H9 (cell line): ENCODE measurements at regions not wholly inside any gene's neighbourhood (a gene's known extent, or its start where the extent isn't known, plus 50 kb on each side); places are given as distances from the start of the nearest gene placed in this dataset.

Experiments
- DNase-seq: peaks from one replicate; pipeline ENCODE4 v3.0.0-alpha.2; 2017
- H2AFZ ChIP-seq: one replicate; pipeline ENCODE4 v1.6.1; 2013; ENCODE audit warnings: mild to moderate bottlenecking, low read length, control low read depth, moderate library complexity
- H2AK5ac ChIP-seq: 2 replicates; pipeline ENCODE4 v1.6.1; 2013; ENCODE audit warnings: low read length, control low read depth, mixed read lengths; ENCODE audit not compliant: insufficient read length
- H2BK120ac ChIP-seq: one replicate; pipeline ENCODE4 v1.6.1; 2013; ENCODE audit warnings: low read depth, mild to moderate bottlenecking, low read length, control low read depth, inconsistent platforms; ENCODE audit not compliant: poor library complexity, severe bottlenecking
- H2BK12ac ChIP-seq: 2 replicates; pipeline ENCODE4 v1.6.1; 2013; ENCODE audit warnings: low read length, control low read depth, mixed read lengths, low read depth; ENCODE audit not compliant: insufficient read length
- H2BK15ac ChIP-seq: 2 replicates; pipeline ENCODE4 v1.6.1; 2013; ENCODE audit warnings: low read depth, low read length, control low read depth
- H2BK20ac ChIP-seq: one replicate; pipeline ENCODE4 v1.6.1; 2013; ENCODE audit warnings: low read depth, mild to moderate bottlenecking, low read length, control low read depth, inconsistent platforms; ENCODE audit not compliant: poor library complexity, severe bottlenecking
- H2BK5ac ChIP-seq: 2 replicates; pipeline ENCODE4 v1.6.1; 2013; ENCODE audit warnings: low read length, control low read depth, mixed read lengths; ENCODE audit not compliant: insufficient read length
- H3K14ac ChIP-seq: 2 replicates; pipeline ENCODE4 v1.6.1; 2013; ENCODE audit warnings: low read length, control low read depth; ENCODE audit not compliant: insufficient read depth
- H3K18ac ChIP-seq: 2 replicates; pipeline ENCODE4 v1.6.1; 2013; ENCODE audit warnings: low read depth, mild to moderate bottlenecking, mixed read lengths, low read length, control low read depth; ENCODE audit not compliant: insufficient read length
- H3K23ac ChIP-seq: 2 replicates; pipeline ENCODE4 v1.6.1; 2013; ENCODE audit warnings: low read length, control low read depth, mixed read lengths, low read depth; ENCODE audit not compliant: insufficient read length
- H3K23me2 ChIP-seq: 2 replicates; pipeline ENCODE4 v1.6.1; 2013; ENCODE audit warnings: low read depth, mild to moderate bottlenecking, mixed read lengths, low read length, control low read depth; ENCODE audit not compliant: insufficient read length, poor library complexity, severe bottlenecking
- H3K27ac ChIP-seq: 2 replicates; pipeline ENCODE4 v1.5.1; 2013; ENCODE audit warnings: low read length, control low read depth, mixed read lengths, low read depth; ENCODE audit not compliant: insufficient read length
- H3K27me3 ChIP-seq: 2 replicates; pipeline ENCODE4 v1.6.1; 2013; ENCODE audit warnings: low read length, control low read depth, inconsistent platforms; ENCODE audit not compliant: insufficient read depth
- H3K4ac ChIP-seq: 2 replicates; pipeline ENCODE4 v1.6.1; 2013; ENCODE audit warnings: low read depth, mild to moderate bottlenecking, control low read depth, inconsistent platforms, low read length, moderate library complexity
- H3K4me1 ChIP-seq: 2 replicates; pipeline ENCODE4 v1.6.1; 2013; ENCODE audit warnings: low read length, control low read depth, inconsistent platforms; ENCODE audit not compliant: insufficient read depth
- H3K4me2 ChIP-seq: 2 replicates; pipeline ENCODE4 v1.6.1; 2013; ENCODE audit warnings: low read length, control low read depth, mixed read lengths; ENCODE audit not compliant: insufficient read length, insufficient read depth
- H3K56ac ChIP-seq: 2 replicates; pipeline ENCODE4 v1.6.1; 2013; ENCODE audit warnings: low read depth, mild to moderate bottlenecking, mixed read lengths, low read length, control low read depth; ENCODE audit not compliant: insufficient read length
- H3K79me1 ChIP-seq: 2 replicates; pipeline ENCODE4 v1.6.1; 2013; ENCODE audit warnings: low read depth, mild to moderate bottlenecking, moderate library complexity, low read length, control low read depth, inconsistent platforms; ENCODE audit not compliant: insufficient read depth, poor library complexity, severe bottlenecking
- H3K79me2 ChIP-seq: 2 replicates; pipeline ENCODE4 v1.6.1; 2013; ENCODE audit warnings: low read length, control low read depth, inconsistent platforms; ENCODE audit not compliant: insufficient read depth
- H3K9ac ChIP-seq: 2 replicates; pipeline ENCODE4 v1.6.1; 2013; ENCODE audit warnings: low read length, control low read depth, mixed read lengths; ENCODE audit not compliant: insufficient read length; ENCODE audit errors: extremely low read depth
- H3K9me3 ChIP-seq: one replicate; pipeline ENCODE4 v1.6.1; 2013; ENCODE audit warnings: low read depth, low read length, inconsistent platforms; ENCODE audit not compliant: control insufficient read depth
- H3T11ph ChIP-seq: one replicate; pipeline ENCODE4 v1.6.1; 2013; ENCODE audit warnings: mild to moderate bottlenecking, low read length, control low read depth, inconsistent platforms
- H4K20me1 ChIP-seq: one replicate; pipeline ENCODE4 v1.6.1; 2013; ENCODE audit not compliant: control insufficient read depth, insufficient read length, insufficient read depth
- H4K5ac ChIP-seq: 2 replicates; pipeline ENCODE4 v1.6.1; 2013; ENCODE audit warnings: low read depth, mild to moderate bottlenecking, mixed read lengths, low read length, control low read depth; ENCODE audit not compliant: insufficient read length
- H4K8ac ChIP-seq: replicated peaks from 2 replicates; pipeline ENCODE4 v1.6.1; 2013; ENCODE audit warnings: low read length, control low read depth, mixed read lengths, low read depth; ENCODE audit not compliant: insufficient read length
- H4K91ac ChIP-seq: 2 replicates; pipeline ENCODE4 v1.6.1; 2013; ENCODE audit warnings: low read depth, mild to moderate bottlenecking, moderate library complexity, mixed read lengths, low read length, control low read depth; ENCODE audit not compliant: insufficient read length
- H3K27ac Mint-ChIP-seq, 3 experiments: 2 replicates in 2 of 3; 3 replicates in 1 of 3; pipeline ENCODE4 v1.8.0; 2020 to 2021; ENCODE audit warnings: mixed read lengths in 3 of 3, mild to moderate bottlenecking in 1 of 3, moderate library complexity in 1 of 3
- H3K27me3 Mint-ChIP-seq: 2 replicates; pipeline ENCODE4 v1.8.0; 2021; ENCODE audit warnings: low read depth, mild to moderate bottlenecking, moderate library complexity, mixed read lengths
- H3K36me3 Mint-ChIP-seq, 3 experiments: 2 replicates in 2 of 3; 3 replicates in 1 of 3; pipeline ENCODE4 v1.8.0; 2020 to 2021; ENCODE audit warnings: low read depth in 3 of 3, mixed read lengths in 3 of 3; ENCODE audit not compliant: insufficient read depth in 1 of 3
- H3K4me1 Mint-ChIP-seq, 2 experiments: 2 replicates each; pipeline ENCODE4 v1.8.0; 2020; ENCODE audit warnings: mixed read lengths in 2 of 2
- H3K4me3 Mint-ChIP-seq, 2 experiments: 2 replicates in 1 of 2; 3 replicates in 1 of 2; pipeline ENCODE4 v1.8.0; 2020 to 2021; ENCODE audit warnings: mild to moderate bottlenecking in 2 of 2, mixed read lengths in 2 of 2, moderate library complexity in 1 of 2
- H3K9me3 Mint-ChIP-seq, 2 experiments: 2 replicates in 1 of 2; 3 replicates in 1 of 2; pipeline ENCODE4 v1.8.0; 2020; ENCODE audit warnings: mild to moderate bottlenecking in 2 of 2, mixed read lengths in 2 of 2, moderate library complexity in 1 of 2
- WGBS: extraction: QIAGEN DNeasy Blood & Tissue Kit; methylation state at CpG from one replicate; pipeline ENCODE4 v1.1.7; 2013; ENCODE audit warnings: missing lambda C conversion rate, low lambda C conversion rate, mixed read lengths; ENCODE audit not compliant: insufficient read length; ENCODE audit errors: extremely low coverage; 5-methylcytosine and 5-hydroxymethylcytosine counted together
- TF ChIP-seq, protein P1 (sequence below): fragments of 200-600 bp; sonication (generic); conservative IDR thresholded peaks from 3 replicates; pipeline ENCODE4 v1.8.0; 2021; ENCODE audit warnings: antibody characterized with exemption, mild to moderate bottlenecking

DNA sequence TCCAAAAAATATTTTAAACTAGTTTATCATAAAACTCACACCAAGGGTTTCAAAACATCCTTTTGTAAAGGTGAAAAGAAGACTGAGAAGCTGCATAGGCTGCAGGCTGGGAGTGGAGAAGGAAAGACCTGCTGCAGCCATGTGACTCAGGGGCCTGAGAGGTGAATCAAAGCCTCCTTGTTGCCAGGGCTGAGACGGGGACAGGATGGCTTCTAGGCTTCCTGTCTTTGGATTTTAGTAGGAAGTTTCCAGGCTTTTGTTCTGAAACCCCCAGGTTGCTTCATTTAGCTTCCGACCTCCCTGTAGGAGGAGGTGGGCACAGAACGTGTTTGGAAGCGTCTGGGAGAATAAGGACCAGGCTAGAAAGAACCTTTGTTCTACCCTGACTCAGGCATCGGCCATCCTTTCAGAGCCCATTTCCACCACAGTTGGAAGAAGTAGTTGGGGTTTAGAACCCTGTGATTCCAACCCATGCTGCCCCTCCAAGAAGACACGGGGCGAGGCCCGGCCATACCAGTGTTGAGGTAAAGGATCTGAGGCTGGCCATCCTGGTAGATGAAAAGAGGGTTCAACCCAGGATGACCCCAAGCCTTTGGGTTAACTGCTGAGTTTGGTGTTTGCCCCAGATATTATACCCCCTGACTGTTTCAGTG lies 122.4 kb downstream of the SLC25A47 start:
- no CpG with 5 or more reads among the region's 8 CpGs for WGBS
- no peak overlapping the region for H3K14ac ChIP-seq
- no peak for DNase-seq
- H3K23ac ChIP-seq: no peak overlapping the region
- H4K20me1 ChIP-seq: no peaks in the 10 kb centered on the region
- H3K4ac ChIP-seq: no peak overlapping the region
- H3K27ac ChIP-seq: no peak overlapping the region
- H3K27me3 ChIP-seq: no peaks in the 10 kb centered on the region
- Mint-ChIP-seq H3K27me3 (no peaks in the 10 kb centered on the region), H3K36me3 (no peaks in the 10 kb centered on the region), H3K27ac (no peak overlapping the region), H3K9me3 (no peaks in the 10 kb centered on the region), H3K4me3 (no peak overlapping the region), H3K4me1 (peaks cover 26% of the 10 kb centered on the region in 2 experiments)
- H3K23me2 ChIP-seq: no peaks in the 10 kb centered on the region
- no peak overlapping the region for H2BK15ac ChIP-seq
- H3K79me2 ChIP-seq: no peaks in the 10 kb centered on the region
- H3K4me2 ChIP-seq: no peak overlapping the region
- H3K18ac ChIP-seq: no peak overlapping the region
- H3K9ac ChIP-seq: no peak overlapping the region
- no peak overlapping the region for H2BK20ac ChIP-seq
- H3K4me1 ChIP-seq: peaks cover 2% of the 10 kb centered on the region; the same call in 1 of the 2 replicates
- TF ChIP-seq, protein P1, sequence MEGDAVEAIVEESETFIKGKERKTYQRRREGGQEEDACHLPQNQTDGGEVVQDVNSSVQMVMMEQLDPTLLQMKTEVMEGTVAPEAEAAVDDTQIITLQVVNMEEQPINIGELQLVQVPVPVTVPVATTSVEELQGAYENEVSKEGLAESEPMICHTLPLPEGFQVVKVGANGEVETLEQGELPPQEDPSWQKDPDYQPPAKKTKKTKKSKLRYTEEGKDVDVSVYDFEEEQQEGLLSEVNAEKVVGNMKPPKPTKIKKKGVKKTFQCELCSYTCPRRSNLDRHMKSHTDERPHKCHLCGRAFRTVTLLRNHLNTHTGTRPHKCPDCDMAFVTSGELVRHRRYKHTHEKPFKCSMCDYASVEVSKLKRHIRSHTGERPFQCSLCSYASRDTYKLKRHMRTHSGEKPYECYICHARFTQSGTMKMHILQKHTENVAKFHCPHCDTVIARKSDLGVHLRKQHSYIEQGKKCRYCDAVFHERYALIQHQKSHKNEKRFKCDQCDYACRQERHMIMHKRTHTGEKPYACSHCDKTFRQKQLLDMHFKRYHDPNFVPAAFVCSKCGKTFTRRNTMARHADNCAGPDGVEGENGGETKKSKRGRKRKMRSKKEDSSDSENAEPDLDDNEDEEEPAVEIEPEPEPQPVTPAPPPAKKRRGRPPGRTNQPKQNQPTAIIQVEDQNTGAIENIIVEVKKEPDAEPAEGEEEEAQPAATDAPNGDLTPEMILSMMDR: no peak
- H3T11ph ChIP-seq: no peak overlapping the region
- H3K56ac ChIP-seq: no peak overlapping the region
- H3K79me1 ChIP-seq: no peaks in the 10 kb centered on the region
- H2AFZ ChIP-seq: no peak overlapping the region
- H4K5ac ChIP-seq: no peak overlapping the region
- H2BK12ac ChIP-seq: no peak overlapping the region
- no peak overlapping the region for H2BK120ac ChIP-seq
- H2BK5ac ChIP-seq: no peak overlapping the region
- H2AK5ac ChIP-seq: no peak overlapping the region
- H3K9me3 ChIP-seq: no peaks in the 10 kb centered on the region
- no peak overlapping the region for H4K91ac ChIP-seq
- H4K8ac ChIP-seq: no peak overlapping the region
